Pulmonary artery endothelial cell (primary cell): ENCODE measurements at regions not wholly inside any gene's neighbourhood (a gene's known extent, or its start where the extent isn't known, plus 50 kb on each side); places are given as distances from the start of the nearest gene placed in this dataset.
"Not testable (repeated sequence)": the region's sequence is repeated elsewhere in the genome, so short reads cannot be mapped to it uniquely, and the experiment has no call there.

Source experiments
- DNase-seq: peaks from one replicate; pipeline ENCODE4 v3.0.0-alpha.2; 2011; ENCODE audit warnings: low read depth, low spot score

GRCh38 chrX:39690541-39691415, 407.0 kb downstream of the BCOR start:
- DNase-seq: no peak

- no peak for DNase-seq
Measured at GRCh38 chrX:39691724-39692123, 406.0 kb downstream of the BCOR start.

GRCh38 chrX:39692796-39693195, 405.0 kb downstream of the BCOR start:
- DNase-seq: no peak

DNA sequence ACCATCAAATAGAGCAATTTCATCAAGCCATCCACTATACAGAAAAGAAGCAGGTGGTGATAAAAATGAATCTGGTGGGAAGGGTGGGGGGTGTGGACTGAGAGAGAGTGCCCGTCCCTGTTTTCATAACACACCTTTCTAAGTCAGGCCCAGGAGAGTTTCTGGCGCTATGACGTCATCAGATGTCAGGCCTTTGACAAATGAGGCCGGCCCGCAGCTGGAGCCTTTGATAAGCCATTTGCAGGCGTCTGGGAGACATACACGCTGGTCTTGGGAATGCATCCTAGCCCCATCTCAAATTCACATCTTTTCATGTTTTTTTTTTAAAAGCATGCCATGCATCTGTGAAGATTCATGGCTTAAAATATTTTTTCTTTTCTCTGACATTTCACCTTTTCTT, 404.5 kb downstream of the BCOR start:
- no peak for DNase-seq

GRCh38 chrX:39702636-39703035, 395.1 kb downstream of the BCOR start:
- not testable (repeated sequence) for DNase-seq

GRCh38 chrX:39703307-39703706, 394.5 kb downstream of the BCOR start:
- no peak for DNase-seq

DNA sequence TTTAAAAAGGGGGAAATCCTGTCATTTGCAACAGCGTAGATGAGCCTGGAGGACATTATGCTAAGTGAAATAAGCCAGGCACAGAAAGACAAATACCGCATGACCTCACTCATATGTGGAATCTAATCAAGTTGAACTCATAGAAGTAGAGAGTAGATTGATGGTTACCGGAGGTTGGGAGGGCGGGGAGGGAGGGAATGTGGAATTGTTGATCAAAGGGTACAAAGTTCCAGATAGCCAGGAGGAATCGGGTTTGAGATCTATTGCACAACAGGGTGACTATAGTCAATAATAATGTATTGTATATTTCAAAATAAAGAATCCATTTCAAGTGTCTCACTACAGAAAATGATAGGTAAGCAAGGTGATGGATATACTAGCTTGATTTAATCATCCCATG, 393.2 kb downstream of the BCOR start:
- DNase-seq: no peak

GRCh38 chrX:39705290-39705689, 392.5 kb downstream of the BCOR start:
- DNase-seq: peak; percentile 78

GRCh38 chrX:39709364-39709763, 388.4 kb downstream of the BCOR start:
- no peak for DNase-seq

DNA sequence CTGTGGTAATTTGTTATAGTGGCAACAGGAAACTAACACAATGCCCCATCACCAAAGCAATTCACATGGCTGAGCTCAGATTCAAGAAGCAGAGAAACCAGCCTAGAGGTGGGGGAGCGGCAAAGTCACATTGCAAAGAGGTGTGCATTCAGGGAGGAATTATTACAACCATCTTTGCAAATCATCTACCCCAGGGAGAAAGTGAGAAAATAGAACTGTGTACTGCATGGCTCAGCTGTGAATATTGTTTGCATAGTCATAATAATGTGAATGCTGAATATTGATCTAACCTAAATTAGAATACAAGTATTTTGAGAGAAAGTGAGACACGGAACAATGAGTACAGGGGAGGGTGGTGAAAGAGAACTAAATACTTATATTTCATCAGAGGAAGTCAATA, 387.9 kb downstream of the BCOR start:
- no peak for DNase-seq

- no peak for DNase-seq
Measured at GRCh38 chrX:39710776-39711175, 387.0 kb downstream of the BCOR start.

- no peak for DNase-seq
Measured at GRCh38 chrX:39714471-39714870, 383.3 kb downstream of the BCOR start.

- DNase-seq: no peak
Measured at GRCh38 chrX:39716401-39716800, 381.4 kb downstream of the BCOR start.

GRCh38 chrX:39716802-39717540, 380.8 kb downstream of the BCOR start:
- DNase-seq: no peak

DNA sequence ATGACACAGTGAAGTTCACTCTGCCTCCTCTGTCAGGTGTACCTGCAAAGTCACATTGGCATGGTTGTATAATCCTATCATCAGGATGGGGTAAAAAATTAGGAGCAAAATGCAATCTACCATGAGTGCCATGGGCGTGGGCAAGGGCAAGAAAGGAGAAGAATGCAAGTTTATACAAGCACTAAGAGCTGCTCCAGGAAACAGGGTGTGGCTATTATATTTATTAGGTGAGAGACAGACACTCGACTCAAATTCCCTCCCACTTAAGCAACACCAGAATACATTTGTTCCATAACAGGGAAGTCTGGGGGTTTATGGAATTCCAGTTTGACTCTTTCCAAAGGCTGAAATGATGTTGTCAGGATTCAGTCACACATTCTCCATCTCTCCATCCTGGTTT, 378.8 kb downstream of the BCOR start:
- no peak for DNase-seq

DNA sequence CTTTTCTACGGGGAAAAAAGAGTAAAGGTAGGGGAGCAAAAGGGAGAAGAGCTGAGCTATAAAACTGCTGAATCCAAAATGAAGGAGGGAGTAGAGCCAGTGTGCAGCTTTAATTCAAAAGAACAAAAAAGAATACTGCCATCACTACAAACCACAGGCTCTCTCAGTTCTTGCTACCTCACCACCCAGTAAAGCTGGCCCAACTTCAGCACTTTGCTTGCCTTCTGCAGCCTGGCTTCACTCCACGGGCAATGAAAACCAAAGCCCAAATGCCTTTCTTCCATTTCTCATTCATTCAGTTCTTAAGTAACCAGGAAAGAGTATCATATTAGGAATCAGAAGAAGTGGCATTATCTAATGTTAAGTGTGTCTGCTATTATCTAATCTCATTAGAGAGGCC, 376.8 kb downstream of the BCOR start:
- DNase-seq: no peak

- no peak for DNase-seq
Measured at GRCh38 chrX:39721566-39722279, 376.0 kb downstream of the BCOR start.

DNA sequence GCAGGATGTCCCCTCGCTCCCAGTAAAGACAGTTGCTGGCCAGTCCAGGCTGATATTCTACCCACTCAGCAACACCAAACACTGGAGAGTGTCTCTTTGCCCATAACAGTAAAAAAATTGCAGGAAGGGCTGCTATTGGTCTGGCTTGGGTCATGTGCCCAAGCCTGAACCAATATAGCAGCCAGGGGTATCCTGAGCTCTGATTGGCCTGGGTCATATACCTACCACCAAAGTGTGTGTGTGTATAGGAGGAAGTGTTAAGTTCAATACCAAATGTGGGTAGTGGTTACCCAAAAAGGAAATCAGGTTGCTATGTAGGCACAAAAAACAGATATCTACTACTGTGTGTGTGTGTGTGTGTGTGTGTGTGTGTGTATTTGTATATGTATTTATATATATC, 373.2 kb downstream of the BCOR start:
- no peak for DNase-seq

GRCh38 chrX:39725114-39725513, 372.6 kb downstream of the BCOR start:
- no peak for DNase-seq

DNA sequence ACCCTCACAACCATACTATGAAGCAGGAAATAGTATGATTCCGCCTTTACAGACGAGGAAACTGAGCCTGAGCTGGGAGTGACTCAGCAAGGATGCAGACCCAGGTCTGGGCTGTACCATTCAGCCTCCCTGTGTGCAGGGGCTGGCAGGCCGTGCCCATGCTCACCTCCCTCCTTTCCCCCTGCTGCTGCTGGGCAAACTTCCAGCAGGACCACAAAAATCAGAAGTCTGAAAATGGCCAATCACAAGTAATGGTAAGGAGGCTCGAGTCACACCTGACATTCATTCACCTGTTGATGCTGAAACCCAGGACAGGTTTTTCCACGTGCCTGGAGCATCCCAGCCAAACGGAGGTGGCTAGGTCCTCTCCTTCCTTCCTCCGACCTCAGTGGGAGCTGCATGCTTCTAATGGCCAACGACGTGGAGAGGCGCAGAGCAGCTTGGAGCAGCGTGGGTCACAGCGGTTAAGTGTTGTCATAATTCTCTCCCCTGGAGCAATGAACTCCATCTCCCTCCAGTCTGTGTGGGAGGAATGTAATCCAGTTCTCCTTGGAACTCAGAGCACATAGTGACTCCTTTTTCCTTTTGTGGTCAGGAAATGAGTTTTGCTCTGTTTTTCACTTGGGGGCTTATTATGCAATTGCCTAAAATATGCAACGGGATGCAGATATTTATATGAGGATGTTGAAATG, 371.7 kb downstream of the BCOR start:
- DNase-seq: no peak

DNA sequence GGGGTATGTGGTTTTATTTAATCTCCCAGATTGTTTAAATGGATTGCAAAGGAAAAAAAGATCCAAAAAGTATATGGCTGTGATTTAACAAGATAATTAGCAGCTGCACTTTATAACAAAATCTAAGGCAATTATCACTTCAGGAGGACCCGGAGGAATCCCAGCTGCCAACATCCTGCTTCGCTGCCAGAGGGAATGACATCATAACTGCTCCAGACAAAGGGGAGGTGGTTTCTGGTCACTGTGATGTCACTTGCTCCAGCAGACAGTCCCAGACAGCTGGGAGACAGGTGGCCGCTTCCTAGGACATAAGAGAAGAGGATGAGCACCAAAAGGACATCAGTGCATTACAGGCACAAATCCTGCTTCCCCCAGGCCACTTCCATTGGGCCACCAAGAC, 371.0 kb downstream of the BCOR start:
- DNase-seq: no peak

- no peak for DNase-seq
Measured at GRCh38 chrX:39728025-39728424, 369.7 kb downstream of the BCOR start.
